ENCODE measurements at regions not wholly inside any gene's neighbourhood (a gene's known extent, or its start where the extent isn't known, plus 50 kb on each side); places are given as distances from the start of the nearest gene placed in this dataset.

- DNase-seq (ENCODE audit: low spot score), result no peak
Observed at GRCh38 chr4:124810827-124811226, 98.3 kb upstream of the ANKRD50 start.

DNA sequence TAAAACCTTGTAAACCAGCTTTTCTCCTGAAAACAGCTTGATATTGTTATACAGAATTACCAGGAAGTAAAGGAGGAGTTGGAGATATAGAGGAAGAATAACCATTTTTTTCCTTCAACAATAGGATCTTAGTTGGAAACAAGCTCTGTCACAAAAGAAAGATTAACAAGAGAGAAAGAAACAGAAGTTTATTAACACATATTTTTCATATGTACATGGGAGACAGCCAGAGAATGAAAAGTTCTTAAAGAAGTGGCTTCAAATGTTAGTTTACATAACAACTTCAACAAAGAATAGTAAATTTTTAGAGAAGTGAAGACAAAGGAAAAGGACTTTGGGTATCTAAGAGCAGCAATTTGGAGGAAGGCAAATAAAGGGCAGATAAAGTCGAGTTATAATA, 94.9 kb upstream of the ANKRD50 start:
- no peak for DNase-seq (ENCODE audit: low spot score)

- no peak for DNase-seq (ENCODE audit: low spot score)
Observed at GRCh38 chr4:124806403-124806802, 93.9 kb upstream of the ANKRD50 start.

GRCh38 chr4:124804584-124804983, 92.1 kb upstream of the ANKRD50 start:
- DNase-seq (ENCODE audit: low spot score), result no peak

GRCh38 chr4:124804041-124804440, 91.5 kb upstream of the ANKRD50 start:
- no peak for DNase-seq (ENCODE audit: low spot score)

DNA sequence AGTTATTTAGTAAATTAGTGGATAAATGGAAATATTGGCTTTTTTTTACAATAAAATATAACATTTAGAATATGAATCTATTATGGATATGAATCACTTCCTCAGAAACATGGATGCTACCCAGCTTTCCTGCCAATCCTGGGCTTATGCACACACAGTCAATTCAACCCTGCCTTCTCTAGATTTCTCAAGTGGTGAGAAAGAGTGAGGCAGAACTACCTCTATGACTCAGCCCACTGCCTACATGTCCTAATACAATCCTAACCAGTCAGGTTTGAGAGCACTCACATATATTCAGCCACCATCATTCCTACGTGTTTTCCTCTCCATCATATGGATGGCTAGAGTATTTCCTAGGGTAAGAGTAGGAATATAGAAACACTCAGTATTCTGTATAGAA, 91.1 kb upstream of the ANKRD50 start:
- no peak for DNase-seq (ENCODE audit: low spot score)

DNA sequence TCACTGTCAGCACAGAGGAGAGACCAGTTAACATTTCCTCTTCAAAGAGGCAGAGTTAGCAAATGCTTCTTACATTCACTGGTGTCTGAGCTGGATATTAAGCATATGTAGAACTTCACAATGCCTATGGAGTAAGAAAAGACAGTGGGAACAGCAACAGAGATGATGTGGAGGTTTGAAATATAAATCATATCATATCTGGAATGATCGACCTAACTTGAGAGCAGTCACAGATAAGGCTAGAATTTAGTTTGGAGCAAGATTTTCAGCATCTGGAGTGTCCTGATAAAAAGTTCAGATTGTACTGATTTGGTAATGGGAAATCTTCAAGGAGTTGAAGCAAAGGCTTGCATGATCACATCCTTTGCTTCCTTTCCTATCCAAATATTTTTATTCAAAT, 90.5 kb upstream of the ANKRD50 start:
- DNase-seq (ENCODE audit: low spot score), result peak; percentile 38

- no peak for DNase-seq (ENCODE audit: low spot score)
Observed at GRCh38 chr4:124797223-124797622, 84.7 kb upstream of the ANKRD50 start.

DNA sequence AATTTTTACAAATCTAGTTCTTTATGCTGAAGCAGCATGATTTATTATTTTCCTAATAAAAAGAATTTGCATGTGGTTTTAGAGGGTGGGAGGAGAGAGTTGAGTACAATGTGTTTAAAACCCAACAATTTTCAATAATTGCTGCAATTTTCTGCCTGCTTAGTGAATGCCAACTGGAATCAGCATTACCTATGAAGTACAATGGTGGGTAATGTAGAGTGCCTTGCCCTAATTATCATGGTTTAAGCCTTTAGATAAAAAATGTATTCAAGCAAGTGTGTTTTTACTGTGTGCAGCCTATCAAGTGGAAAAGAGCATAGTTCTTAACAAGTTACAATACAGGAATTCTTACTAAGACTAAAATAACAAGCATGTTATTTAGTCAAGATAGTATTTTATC, 77.9 kb upstream of the ANKRD50 start:
- no peak for DNase-seq (ENCODE audit: low spot score)

- no peak for DNase-seq (ENCODE audit: low spot score)
Observed at GRCh38 chr4:124786634-124787033, 74.1 kb upstream of the ANKRD50 start.

- DNase-seq (ENCODE audit: low spot score), result no peak
Observed at GRCh38 chr4:124785645-124786044, 73.1 kb upstream of the ANKRD50 start.

DNA sequence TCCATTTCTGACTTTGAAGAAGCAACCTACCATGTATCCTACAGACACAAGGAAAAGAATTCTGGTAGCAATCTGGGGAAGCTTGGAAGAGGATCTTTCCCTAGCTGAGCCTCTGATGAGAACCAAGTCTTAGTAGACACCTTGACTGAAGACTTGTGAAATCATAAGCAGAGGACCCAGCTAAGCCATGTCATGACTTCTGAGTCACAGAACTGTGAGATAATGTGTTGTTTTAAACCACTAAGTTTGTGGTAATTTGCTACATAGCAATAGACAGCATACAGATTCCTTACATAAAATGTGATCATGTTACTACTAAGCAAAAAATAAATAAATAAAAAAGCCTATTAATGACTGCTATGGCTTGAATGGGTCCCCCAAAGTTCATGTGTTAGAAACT, 71.3 kb upstream of the ANKRD50 start:
- DNase-seq (ENCODE audit: low spot score), result no peak

DNA sequence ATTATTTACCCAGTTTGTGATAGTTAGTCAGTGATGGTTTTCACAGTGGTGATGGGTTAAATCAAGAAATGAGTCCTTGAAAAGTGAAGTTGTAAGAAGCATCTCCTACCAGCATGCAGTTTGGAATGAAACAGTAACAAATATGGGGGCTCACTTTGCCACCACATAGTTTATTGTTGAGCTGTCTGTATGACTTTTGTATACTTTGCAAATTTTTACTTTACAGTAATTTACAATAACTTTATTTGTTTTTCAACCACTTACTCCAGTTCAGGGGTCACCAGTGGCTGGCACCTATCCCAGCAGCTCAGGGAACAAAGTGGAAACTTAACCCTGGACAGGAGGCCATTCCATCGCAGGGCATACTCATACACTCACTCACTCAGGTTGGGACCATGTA, 64.5 kb upstream of the ANKRD50 start:
- no peak for DNase-seq (ENCODE audit: low spot score)

- peak; percentile 65 for DNase-seq (ENCODE audit: low spot score)
Observed at GRCh38 chr4:124768596-124769365, 56.2 kb upstream of the ANKRD50 start.

GRCh38 chr4:124762956-124763355, 50.4 kb upstream of the ANKRD50 start:
- no peak for DNase-seq (ENCODE audit: low spot score)
